ENCODE measurements at regions not wholly inside any gene's neighbourhood (a gene's known extent, or its start where the extent isn't known, plus 50 kb on each side); places are given as distances from the start of the nearest gene placed in this dataset.

GRCh38 chr2:184154438-184154837 is 443.9 kb upstream of the ZNF804A start:
- dilution Hi-C loops (cut with MboI; ENCODE audit: extremely low pct_ligation_motif_present, low sequenced_read_pairs) = no loop called here
- Histone ChIP-seq H3K36me3 (ENCODE audit: control insufficient read depth in 2 of 2, extremely low read depth in 1 of 2, insufficient read depth in 2 of 2, low read length in 2 of 2) (no peaks in the 10 kb centered on the region), H3K79me2 (ENCODE audit: control insufficient read depth, insufficient read depth, low read length) (no peaks in the 10 kb centered on the region), H3K9ac (ENCODE audit: control insufficient read depth, extremely low read depth, insufficient read depth, low read length) (no peak overlapping the region), H3K4me3 (ENCODE audit: control insufficient read depth in 2 of 3, extremely low read depth in 1 of 3, insufficient read depth in 2 of 3, low read depth in 1 of 3, low read length in 3 of 3) (no peak overlapping the region), H3K4me1 (ENCODE audit: control insufficient read depth, extremely low read depth, insufficient read depth, low read length) (no peaks in the 10 kb centered on the region), H3K27ac (ENCODE audit: control insufficient read depth, insufficient read depth, low read length) (no peak overlapping the region), H4K20me1 (ENCODE audit: control insufficient read depth, extremely low read depth, insufficient read depth, low read length) (no peaks in the 10 kb centered on the region), H3K27me3 (ENCODE audit: control insufficient read depth, extremely low read depth, insufficient read depth, low read length) (no peaks in the 10 kb centered on the region), H3K9me1 (ENCODE audit: control insufficient read depth, extremely low read depth, insufficient read depth, low read length) (no peaks in the 10 kb centered on the region), H2AFZ (ENCODE audit: control insufficient read depth, low read length) (no peak overlapping the region), H3K9me3 (ENCODE audit: control insufficient read depth, low read depth, low read length) (no peaks in the 10 kb centered on the region), H3K4me2 (ENCODE audit: control insufficient read depth, extremely low read depth, insufficient read depth, low read depth, low read length) (no peak overlapping the region)
- FAIRE-seq = no peak
- DNase-seq (ENCODE audit: low read depth, low spot score) = no peak
- TF ChIP-seq EZH2 (IDR thresholded peaks at IDR 0.05; ENCODE audit: low read length) = no peak

GRCh38 chr2:184155791-184156190 is 442.5 kb upstream of the ZNF804A start:
- Histone ChIP-seq H3K4me1 (ENCODE audit: control insufficient read depth, extremely low read depth, insufficient read depth, low read length) (no peaks in the 10 kb centered on the region), H3K9me3 (ENCODE audit: control insufficient read depth, low read depth, low read length) (no peaks in the 10 kb centered on the region), H2AFZ (ENCODE audit: control insufficient read depth, low read length) (no peak overlapping the region), H3K4me2 (ENCODE audit: control insufficient read depth, extremely low read depth, insufficient read depth, low read depth, low read length) (no peak overlapping the region), H3K79me2 (ENCODE audit: control insufficient read depth, insufficient read depth, low read length) (no peaks in the 10 kb centered on the region), H3K9me1 (ENCODE audit: control insufficient read depth, extremely low read depth, insufficient read depth, low read length) (no peaks in the 10 kb centered on the region), H3K27me3 (ENCODE audit: control insufficient read depth, extremely low read depth, insufficient read depth, low read length) (no peaks in the 10 kb centered on the region), H3K27ac (ENCODE audit: control insufficient read depth, insufficient read depth, low read length) (no peak overlapping the region), H3K36me3 (ENCODE audit: control insufficient read depth in 2 of 2, extremely low read depth in 1 of 2, insufficient read depth in 2 of 2, low read length in 2 of 2) (no peaks in the 10 kb centered on the region), H4K20me1 (ENCODE audit: control insufficient read depth, extremely low read depth, insufficient read depth, low read length) (no peaks in the 10 kb centered on the region), H3K9ac (ENCODE audit: control insufficient read depth, extremely low read depth, insufficient read depth, low read length) (no peak overlapping the region), H3K4me3 (ENCODE audit: control insufficient read depth in 2 of 3, extremely low read depth in 1 of 3, insufficient read depth in 2 of 3, low read depth in 1 of 3, low read length in 3 of 3) (no peak overlapping the region)
- TF ChIP-seq EZH2 (IDR thresholded peaks at IDR 0.05; ENCODE audit: low read length) = no peak
- TF ChIP-seq CTCF (optimal IDR thresholded peaks at IDR 0.05 in 1 of 3, IDR thresholded peaks at IDR 0.05 in 1 of 3, conservative IDR thresholded peaks at IDR 0.05 in 1 of 3; ENCODE audit: extremely low read depth in 1 of 3, insufficient read depth in 2 of 3, low read length in 3 of 3) = no peak
- no peak for FAIRE-seq
- DNase-seq (ENCODE audit: low read depth, low spot score) = no peak
- dilution Hi-C loops (cut with MboI; ENCODE audit: extremely low pct_ligation_motif_present, low sequenced_read_pairs) = no loop called here

DNA sequence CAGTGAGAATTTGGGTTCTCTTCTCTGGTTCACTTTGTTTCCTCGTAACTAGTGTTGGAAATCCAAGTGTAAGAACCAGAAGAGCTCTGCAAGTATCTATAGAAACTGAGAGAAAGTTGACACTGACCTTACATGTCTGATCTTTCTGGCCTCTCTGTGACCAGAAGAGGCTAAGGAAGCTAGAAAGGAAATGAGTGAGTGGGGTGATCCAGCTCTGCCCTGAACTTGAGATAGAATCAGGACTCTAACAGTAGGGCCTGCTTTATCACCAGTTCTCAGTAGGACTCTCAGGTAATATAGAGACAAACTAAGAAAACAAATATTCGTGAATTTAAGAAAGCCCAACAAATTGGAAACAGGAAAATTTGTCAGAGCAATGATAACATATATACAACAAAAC is 441.2 kb upstream of the ZNF804A start:
- no peak for DNase-seq (ENCODE audit: low read depth, low spot score)
- H3K9me1 ChIP-seq (ENCODE audit: control insufficient read depth, extremely low read depth, insufficient read depth, low read length) = no peaks in the 10 kb centered on the region
- no peaks in the 10 kb centered on the region for H3K27me3 ChIP-seq (ENCODE audit: control insufficient read depth, extremely low read depth, insufficient read depth, low read length)
- H3K4me1 ChIP-seq (ENCODE audit: control insufficient read depth, extremely low read depth, insufficient read depth, low read length) = no peaks in the 10 kb centered on the region
- no peak overlapping the region for H3K4me2 ChIP-seq (ENCODE audit: control insufficient read depth, extremely low read depth, insufficient read depth, low read depth, low read length)
- H2AFZ ChIP-seq (ENCODE audit: control insufficient read depth, low read length) = no peak overlapping the region
- no peaks in the 10 kb centered on the region for H3K36me3 ChIP-seq (ENCODE audit: control insufficient read depth in 2 of 2, extremely low read depth in 1 of 2, insufficient read depth in 2 of 2, low read length in 2 of 2)
- no peak overlapping the region for H3K9ac ChIP-seq (ENCODE audit: control insufficient read depth, extremely low read depth, insufficient read depth, low read length)
- H3K4me3 ChIP-seq (ENCODE audit: control insufficient read depth in 2 of 3, extremely low read depth in 1 of 3, insufficient read depth in 2 of 3, low read depth in 1 of 3, low read length in 3 of 3) = no peak overlapping the region
- dilution Hi-C loops (cut with MboI; ENCODE audit: extremely low pct_ligation_motif_present, low sequenced_read_pairs) = no loop called here
- H3K79me2 ChIP-seq (ENCODE audit: control insufficient read depth, insufficient read depth, low read length) = no peaks in the 10 kb centered on the region
- no peaks in the 10 kb centered on the region for H3K9me3 ChIP-seq (ENCODE audit: control insufficient read depth, low read depth, low read length)
- H3K27ac ChIP-seq (ENCODE audit: control insufficient read depth, insufficient read depth, low read length) = no peak overlapping the region
- no peak for FAIRE-seq
- no peak for TF ChIP-seq EZH2 (IDR thresholded peaks at IDR 0.05; ENCODE audit: low read length)
- no peak for TF ChIP-seq CTCF (optimal IDR thresholded peaks at IDR 0.05 in 1 of 3, IDR thresholded peaks at IDR 0.05 in 1 of 3, conservative IDR thresholded peaks at IDR 0.05 in 1 of 3; ENCODE audit: extremely low read depth in 1 of 3, insufficient read depth in 2 of 3, low read length in 3 of 3)
- H4K20me1 ChIP-seq (ENCODE audit: control insufficient read depth, extremely low read depth, insufficient read depth, low read length) = no peaks in the 10 kb centered on the region

Measured in keratinocyte (primary cell).